RKO (cell line): ENCODE measurements at regions not wholly inside any gene's neighbourhood (a gene's known extent, or its start where the extent isn't known, plus 50 kb on each side); places are given as distances from the start of the nearest gene placed in this dataset.
"Not testable (repeated sequence)": the region's sequence is repeated elsewhere in the genome, so short reads cannot be mapped to it uniquely, and the experiment has no call there.

Source experiments
- DNase-seq: peaks from one replicate; pipeline ENCODE4 v3.0.0-alpha.2; 2016; ENCODE audit warnings: low spot score

DNA sequence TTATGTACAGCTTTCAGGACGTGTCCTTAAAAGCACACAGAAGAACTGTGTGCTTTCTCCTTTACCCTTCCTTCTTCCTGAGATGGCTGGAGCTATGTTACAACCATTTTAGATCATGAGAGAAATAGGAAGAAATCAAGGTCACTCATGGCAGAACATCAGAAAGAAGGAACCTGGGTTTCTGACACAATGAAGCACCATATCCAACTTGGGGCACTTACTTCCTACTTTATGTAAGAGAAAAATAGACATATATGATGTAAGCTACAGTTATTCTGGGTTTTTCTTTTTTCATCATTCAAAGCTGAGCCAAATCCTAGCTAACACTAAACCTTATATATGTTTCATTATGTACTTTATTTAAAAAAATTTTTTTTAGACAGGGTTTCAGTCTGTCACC is 79.5 kb downstream of the FAM161A start:
- DNase-seq, result no peak

- no peak for DNase-seq
Measured at GRCh38 chr2:61771904-61772845, 81.7 kb downstream of the FAM161A start.

DNA sequence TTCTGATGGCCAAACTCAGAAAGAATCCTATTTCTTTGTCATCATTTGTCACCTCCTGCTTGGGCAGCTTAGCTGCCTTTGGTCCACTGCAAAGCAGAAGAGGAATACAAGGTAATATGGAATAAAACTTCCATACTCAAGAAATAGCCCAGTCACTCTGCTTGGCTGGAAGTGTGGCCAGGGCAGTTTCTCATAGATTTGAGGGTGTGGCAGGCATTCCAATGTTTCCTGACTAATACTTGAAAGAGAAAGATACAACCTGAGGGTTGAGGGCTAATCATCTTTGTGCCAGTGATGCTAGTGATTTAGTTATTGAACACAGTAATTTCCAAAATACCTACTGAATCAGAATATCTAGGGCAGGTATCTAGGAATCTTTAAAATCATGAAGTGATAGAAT is 83.1 kb downstream of the FAM161A start:
- DNase-seq, result no peak

- DNase-seq, result peak; percentile 30
Measured at GRCh38 chr2:61770298-61770697, 83.6 kb downstream of the FAM161A start.

- DNase-seq, result no peak
Measured at GRCh38 chr2:61769093-61769675, 84.7 kb downstream of the FAM161A start.

DNA sequence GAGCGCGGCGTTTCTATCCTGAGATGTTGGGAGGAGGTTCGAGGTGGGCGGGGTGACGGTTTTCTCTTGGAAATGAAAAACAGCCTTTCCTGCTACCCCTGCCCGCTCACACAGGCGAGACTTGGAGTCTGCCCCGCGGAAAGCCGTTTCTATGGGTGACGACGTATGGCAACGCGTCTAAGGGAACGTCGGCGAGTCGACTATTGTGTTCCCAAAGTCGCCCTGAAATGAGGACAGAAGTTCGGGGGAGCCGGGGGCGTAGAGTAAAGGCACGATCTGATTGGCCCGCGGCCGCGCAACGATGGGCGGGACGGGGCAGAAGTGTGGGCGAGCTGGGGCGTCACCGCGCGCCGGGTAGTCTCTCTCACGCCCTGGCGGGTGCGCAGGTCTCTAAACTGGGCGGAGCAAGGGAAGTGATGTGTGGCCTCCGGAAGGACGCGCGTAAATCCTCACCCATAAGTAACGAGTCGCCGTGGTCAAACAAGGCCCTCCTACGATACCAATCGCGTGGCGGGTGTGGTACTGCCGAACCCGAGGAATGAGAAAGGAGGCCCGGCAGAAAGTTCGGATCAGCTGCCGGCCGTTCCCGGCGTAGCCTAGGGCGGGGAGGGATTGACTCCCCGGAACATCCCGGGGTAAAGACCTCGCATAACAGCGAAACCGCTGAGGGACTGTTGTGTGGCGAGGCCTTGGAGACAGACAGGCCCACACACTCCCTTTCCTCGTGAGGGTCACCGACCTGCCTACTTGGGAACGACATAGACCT is 89.6 kb downstream of the FAM161A start:
- peak; percentile 99 for DNase-seq

- DNase-seq, result peak; percentile 92
Measured at GRCh38 chr2:61763605-61764034, 90.2 kb downstream of the FAM161A start.

DNA sequence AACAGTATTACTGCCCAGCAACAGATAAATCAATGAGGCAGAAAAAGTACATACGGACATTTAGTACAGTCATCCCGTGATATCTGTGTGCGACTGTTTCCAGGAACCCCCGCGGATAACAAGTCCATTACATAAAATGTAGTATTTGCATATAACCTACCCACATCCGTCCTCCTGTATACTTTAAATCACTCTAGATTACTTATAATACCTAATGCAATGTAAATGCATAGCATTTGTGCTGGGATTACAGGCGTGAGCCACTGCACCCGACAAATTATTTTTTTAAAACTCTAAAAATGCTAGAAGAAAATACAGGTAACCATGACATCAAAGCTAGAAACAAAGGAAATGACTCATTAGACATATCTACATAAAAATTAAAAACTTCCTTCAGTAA is 91.6 kb downstream of the FAM161A start:
- peak; percentile 68 for DNase-seq

GRCh38 chr2:61759718-61760117 is 94.1 kb downstream of the FAM161A start:
- peak; percentile 69 for DNase-seq

- DNase-seq, result no peak
Measured at GRCh38 chr2:61759005-61759404, 94.9 kb downstream of the FAM161A start.

GRCh38 chr2:61758159-61758558 is 95.7 kb downstream of the FAM161A start:
- no peak for DNase-seq

DNA sequence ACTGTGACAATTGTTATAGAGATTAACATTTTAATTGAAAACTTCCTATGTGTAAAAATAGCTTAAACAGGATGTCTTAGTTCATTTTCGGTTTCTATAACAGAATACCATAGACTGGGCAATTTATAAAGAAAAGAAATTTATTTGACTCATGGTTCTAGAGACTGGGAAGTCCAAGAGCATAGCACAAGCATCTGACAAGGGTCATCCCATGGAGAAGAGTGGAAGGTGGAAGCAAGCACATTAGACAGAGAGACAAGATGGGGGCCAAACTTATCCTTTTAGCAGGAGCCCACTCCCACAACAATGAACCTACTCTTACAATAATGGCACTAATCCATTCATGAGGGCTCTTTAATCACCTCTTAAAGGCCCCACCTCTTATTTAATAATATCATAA is 100.3 kb downstream of the FAM161A start:
- no peak for DNase-seq

- DNase-seq, result no peak
Measured at GRCh38 chr2:61750624-61751023, 103.2 kb downstream of the FAM161A start.

- no peak for DNase-seq
Measured at GRCh38 chr2:61742955-61743354, 110.9 kb downstream of the FAM161A start.

- no peak for DNase-seq
Measured at GRCh38 chr2:61737841-61738240, 116.0 kb downstream of the FAM161A start.

DNA sequence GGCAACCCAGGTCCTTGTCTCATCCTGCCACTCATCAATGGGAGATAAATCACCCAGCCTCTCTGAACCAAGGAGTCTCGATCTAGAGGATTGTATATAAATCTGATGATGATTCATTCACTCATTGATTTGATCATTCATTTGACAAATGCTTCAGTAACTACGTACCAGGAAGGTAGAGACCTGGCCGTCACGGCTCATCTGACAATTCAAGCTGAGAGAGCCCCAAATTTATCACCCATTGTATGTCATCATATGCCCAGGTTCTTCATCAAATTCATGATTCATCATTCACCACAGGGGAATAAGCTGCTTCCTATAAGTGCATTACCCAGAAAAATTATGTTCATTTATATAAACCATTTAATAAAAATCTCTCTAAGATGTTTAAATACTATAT is 116.9 kb downstream of the FAM161A start:
- no peak for DNase-seq

DNA sequence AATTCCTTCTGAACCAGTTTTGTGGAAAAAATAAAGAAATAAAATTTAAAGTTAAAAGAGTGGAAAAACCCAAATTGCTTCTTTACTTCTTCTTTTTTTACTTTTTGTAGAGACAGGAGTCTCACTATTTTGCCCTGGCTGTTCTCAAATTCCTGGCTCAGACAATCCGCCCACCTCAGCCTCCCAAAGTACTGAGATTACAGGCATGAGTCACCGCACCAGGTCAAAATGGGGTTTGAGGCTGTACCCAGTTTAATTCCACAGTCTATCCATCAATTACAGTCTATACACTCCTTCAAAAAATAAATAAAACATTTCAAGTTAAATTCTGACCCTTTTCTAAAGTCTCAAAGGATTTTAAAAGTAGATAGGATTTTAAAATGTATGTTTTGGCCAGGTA is 120.3 kb downstream of the FAM161A start:
- DNase-seq, result peak; percentile 19

DNA sequence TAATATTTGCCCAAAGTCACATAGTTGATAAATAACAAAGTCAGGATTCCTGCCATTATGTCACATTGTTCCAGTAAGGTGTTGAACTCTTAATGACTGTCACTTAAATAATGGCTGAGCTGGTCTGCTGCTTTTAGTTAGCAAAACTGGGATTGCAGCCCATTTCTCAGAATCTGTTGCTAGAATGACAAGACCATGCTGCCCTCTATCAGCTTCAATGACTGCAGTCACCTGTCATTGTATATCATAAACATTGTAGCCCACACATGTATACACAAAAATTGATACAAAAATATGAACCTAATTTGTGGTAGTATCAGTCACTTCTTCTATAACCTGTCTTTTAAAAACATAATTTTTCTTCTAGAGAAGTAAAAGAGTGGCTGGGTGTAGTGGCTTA is 121.1 kb downstream of the FAM161A start:
- DNase-seq, result no peak

DNA sequence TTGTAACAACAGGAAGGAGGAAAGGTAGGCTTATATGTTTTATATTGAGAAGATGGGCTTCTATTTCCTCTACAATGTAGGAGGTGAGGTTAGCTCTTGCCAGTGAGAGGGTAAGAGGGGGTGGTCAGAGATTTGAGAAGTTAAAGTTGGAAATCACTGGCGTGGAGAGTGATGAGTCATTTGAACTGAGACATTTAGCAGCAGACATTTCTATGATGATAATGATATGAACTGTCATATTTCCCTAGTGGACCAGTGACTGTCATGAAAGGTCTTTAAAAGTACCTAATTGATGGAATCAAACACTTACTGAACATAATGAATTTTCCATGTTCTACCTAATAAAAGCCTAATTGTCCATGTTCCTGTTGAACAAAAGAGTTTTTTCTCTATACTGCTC is 126.1 kb downstream of the FAM161A start:
- DNase-seq, result peak; percentile 29

- no peak for DNase-seq
Measured at GRCh38 chr2:61726456-61727209, 127.2 kb downstream of the FAM161A start.

- DNase-seq, result not testable (repeated sequence)
Measured at GRCh38 chr2:61723364-61723763, 130.5 kb downstream of the FAM161A start.

DNA sequence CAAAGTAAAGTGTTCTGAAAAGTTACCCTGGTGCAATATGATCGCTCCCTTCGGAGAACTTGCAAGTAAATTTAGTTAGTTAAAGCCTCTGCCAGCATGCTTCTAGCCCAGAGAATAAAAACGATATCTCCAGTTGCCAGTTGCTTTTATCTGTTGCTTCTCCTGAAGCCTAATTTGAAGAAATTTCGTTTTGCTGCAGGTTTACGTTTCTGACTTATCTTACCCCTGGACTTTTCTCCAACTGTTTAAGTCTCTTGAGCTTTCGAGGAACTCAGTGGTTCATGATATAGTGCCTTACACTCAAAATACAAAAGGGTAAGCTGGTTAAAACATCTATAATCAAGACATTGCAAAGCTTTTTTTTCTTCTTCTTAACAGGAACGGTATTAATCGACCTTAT is 131.1 kb downstream of the FAM161A start:
- no peak for DNase-seq
